ENCODE measurements at regions not wholly inside any gene's neighbourhood (a gene's known extent, or its start where the extent isn't known, plus 50 kb on each side); places are given as distances from the start of the nearest gene placed in this dataset.

GRCh38 chr1:222105393-222105737 is 363.5 kb upstream of the DUSP10 start:
- TF ChIP-seq EZH2phosphoT487 (IDR thresholded peaks at IDR 0.05; ENCODE audit: borderline replicate concordance, low read length) (no peak), CTCF (conservative IDR thresholded peaks at IDR 0.05; ENCODE audit: low read depth, low read length) (peak; percentile 31; the same call in 1 of the 2 replicates)
- intact Hi-C loops (cut with micrococcal nuclease) = loop anchor here (5.0 to 10.0 kb wide), 2 partner anchors 221 to 363 kb away; partner anchors contain the start of gene DUSP10
- H3K79me2 ChIP-seq (ENCODE audit: low read length) = no peaks in the 10 kb centered on the region
- DNase-seq (peak; percentile 86), ATAC-seq (peak; percentile 92)
- 0 out of 2 replicates have a peak, but pooled peaks cover 6% of the 10 kb centered on the region for H3K27me3 ChIP-seq (ENCODE audit: low read length)
- H3K27ac ChIP-seq (ENCODE audit: low read length) = no peak overlapping the region
- no peak overlapping the region for H3K9ac ChIP-seq (ENCODE audit: low read length)
- ChIA-PET CTCF (interaction anchor here (0.6 to 0.7 kb wide), 2 partner anchors 32 to 401 kb away, joined by 3 read pairs; no protein-coding TSS in a partner anchor), POLR2A (ENCODE audit: unreplicated experiment) (interaction anchor here (0.7 to 0.9 kb wide), 2 partner anchors 9 to 15 kb away, joined by 3 to 4 read pairs; no protein-coding TSS in a partner anchor)
- H3F3A ChIP-seq (ENCODE audit: low read length, unreplicated experiment) = no peaks in the 10 kb centered on the region
- no peaks in the 10 kb centered on the region for H3K9me3 ChIP-seq (ENCODE audit: low read length)
- no peaks in the 10 kb centered on the region for H3K36me3 ChIP-seq (ENCODE audit: low read depth, low read length)
- peak overlapping the region; percentile 5 for H3K4me2 ChIP-seq (ENCODE audit: low read length)
- no peaks in the 10 kb centered on the region for H3K9me2 ChIP-seq (replicated peaks; ENCODE audit: low read length)
- no TSS peak for BruUV-seq (replicated peaks)
- H4K20me1 ChIP-seq (ENCODE audit: low read length) = no peaks in the 10 kb centered on the region
- H3K4me1 ChIP-seq (ENCODE audit: insufficient read depth, low read length) = peaks cover 16% of the 10 kb centered on the region
- no peak overlapping the region for H2AFZ ChIP-seq (ENCODE audit: low read length)
- no peak overlapping the region for H3K4me3 ChIP-seq (ENCODE audit: low read length)

DNA sequence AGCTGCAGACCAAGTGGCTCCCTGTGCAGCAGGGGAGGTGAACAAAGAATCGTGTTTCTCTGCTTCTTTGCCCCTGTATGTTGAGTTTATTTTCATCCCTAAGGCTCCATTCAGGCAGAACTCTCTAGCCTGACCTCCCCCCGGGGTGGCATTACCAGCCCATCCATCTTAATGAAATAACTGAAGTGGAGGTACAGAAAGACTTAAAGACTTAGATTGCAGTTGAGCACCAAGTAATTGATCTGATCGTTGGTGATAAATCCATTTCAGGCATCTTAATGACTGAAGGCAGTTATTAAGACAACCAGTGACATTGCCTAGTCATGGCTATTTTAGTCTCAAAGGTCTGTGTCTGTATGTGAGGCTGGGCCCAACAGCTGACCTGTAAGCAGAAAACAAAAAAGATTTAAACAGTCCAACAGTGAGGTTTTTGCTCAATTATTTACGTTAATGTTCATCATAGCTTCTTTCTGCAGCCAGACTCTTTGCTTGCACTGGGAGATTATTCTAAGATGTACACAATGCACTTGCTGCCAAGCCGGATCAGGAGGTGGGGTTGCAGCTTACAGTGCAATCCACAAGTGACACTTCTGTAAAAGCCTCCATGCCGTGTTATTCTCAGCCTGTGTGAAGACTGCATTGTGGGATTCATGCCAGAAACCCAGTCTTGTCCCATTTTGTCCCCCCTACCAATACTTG is 363.0 kb upstream of the DUSP10 start:
- Histone ChIP-seq H2AFZ (ENCODE audit: low read length) (no peak overlapping the region), H3K4me3 (ENCODE audit: low read length) (no peak overlapping the region), H3K36me3 (ENCODE audit: low read depth, low read length) (no peaks in the 10 kb centered on the region), H3K9ac (ENCODE audit: low read length) (no peak overlapping the region), H4K20me1 (ENCODE audit: low read length) (no peaks in the 10 kb centered on the region), H3K9me3 (ENCODE audit: low read length) (no peaks in the 10 kb centered on the region), H3K4me1 (ENCODE audit: insufficient read depth, low read length) (peaks cover 16% of the 10 kb centered on the region), H3K79me2 (ENCODE audit: low read length) (no peaks in the 10 kb centered on the region), H3K27ac (ENCODE audit: low read length) (no peak overlapping the region), H3K9me2 (replicated peaks; ENCODE audit: low read length) (no peaks in the 10 kb centered on the region), H3K4me2 (ENCODE audit: low read length) (peak overlapping the region; percentile 5), H3F3A (ENCODE audit: low read length, unreplicated experiment) (no peaks in the 10 kb centered on the region), H3K27me3 (ENCODE audit: low read length) (0 out of 2 replicates have a peak, but pooled peaks cover 6% of the 10 kb centered on the region)
- POLR2A ChIA-PET (ENCODE audit: unreplicated experiment) = interaction anchor here (0.7 to 0.9 kb wide), 2 partner anchors 10 to 15 kb away, joined by 3 to 4 read pairs; no protein-coding TSS in a partner anchor
- CTCF ChIA-PET = interaction anchor here (0.7 kb wide), 1 partner anchor 32 kb away, joined by 3 read pairs; no protein-coding TSS in a partner anchor
- no peak for TF ChIP-seq EZH2phosphoT487 (IDR thresholded peaks at IDR 0.05; ENCODE audit: borderline replicate concordance, low read length)
- no peak for TF ChIP-seq CTCF (conservative IDR thresholded peaks at IDR 0.05; ENCODE audit: low read depth, low read length)
- TF ChIP-seq EZH2 (IDR thresholded peaks at IDR 0.05; ENCODE audit: low read length, unreplicated experiment) = no peak
- BruUV-seq (replicated peaks) = no TSS peak
- intact Hi-C loops (cut with micrococcal nuclease) = loop anchor here (5.0 to 10.0 kb wide), 2 partner anchors 220 to 363 kb away; partner anchors contain the start of gene DUSP10
- DNase-seq (no peak), ATAC-seq (peak; percentile 60)

- Histone ChIP-seq H3K9me3 (ENCODE audit: low read length) (no peaks in the 10 kb centered on the region), H3K4me1 (ENCODE audit: insufficient read depth, low read length) (peaks cover 16% of the 10 kb centered on the region), H3K79me2 (ENCODE audit: low read length) (no peaks in the 10 kb centered on the region), H3K27me3 (ENCODE audit: low read length) (0 out of 2 replicates have a peak, but pooled peaks cover 6% of the 10 kb centered on the region), H3K9me2 (replicated peaks; ENCODE audit: low read length) (no peaks in the 10 kb centered on the region), H4K20me1 (ENCODE audit: low read length) (no peaks in the 10 kb centered on the region), H3K27ac (ENCODE audit: low read length) (no peak overlapping the region), H3K4me3 (ENCODE audit: low read length) (no peak overlapping the region), H2AFZ (ENCODE audit: low read length) (no peak overlapping the region), H3K36me3 (ENCODE audit: low read depth, low read length) (no peaks in the 10 kb centered on the region), H3F3A (ENCODE audit: low read length, unreplicated experiment) (no peaks in the 10 kb centered on the region), H3K9ac (ENCODE audit: low read length) (no peak overlapping the region), H3K4me2 (ENCODE audit: low read length) (no peak overlapping the region)
- ChIA-PET CTCF (no interaction called here), POLR2A (ENCODE audit: unreplicated experiment) (no interaction called here)
- BruUV-seq (replicated peaks) = no TSS peak
- DNase-seq (no peak), ATAC-seq (no peak)
- no peak for TF ChIP-seq EZH2phosphoT487 (IDR thresholded peaks at IDR 0.05; ENCODE audit: borderline replicate concordance, low read length)
- TF ChIP-seq CTCF (conservative IDR thresholded peaks at IDR 0.05; ENCODE audit: low read depth, low read length) = no peak
- no peak for TF ChIP-seq EZH2 (IDR thresholded peaks at IDR 0.05; ENCODE audit: low read length, unreplicated experiment)
- intact Hi-C loops (cut with micrococcal nuclease) = loop anchor here (10.0 kb wide), 1 partner anchor 219 kb away; no protein-coding TSS in a partner anchor
Measured at GRCh38 chr1:222104097-222104496, 362.2 kb upstream of the DUSP10 start.

Data from PC-3 (cell line).